K562 (cell line): ENCODE measurements at regions not wholly inside any gene's neighbourhood (a gene's known extent, or its start where the extent isn't known, plus 50 kb on each side); places are given as distances from the start of the nearest gene placed in this dataset.

Experiments
- ARID1B ChIP-seq: fragments of 450-650 bp; IDR thresholded peaks from 2 replicates; pipeline ENCODE4 v1.6.1; 2016; ENCODE audit warnings: antibody characterized with exemption, mild to moderate bottlenecking, inconsistent platforms
- DPF2 ChIP-seq: fragments of 450-650 bp; IDR thresholded peaks from 2 replicates; pipeline ENCODE4 v1.6.1; 2016
- HMG20A ChIP-seq: fragments of 450-650 bp; formaldehyde crosslinking; conservative IDR thresholded peaks from 2 replicates; pipeline ENCODE4 v1.4.0; 2020; ENCODE audit warnings: mild to moderate bottlenecking, mixed read lengths
- MCM7 ChIP-seq, 2 experiments: fragments of 450-650 bp; IDR thresholded peaks; 2 replicates each; pipeline ENCODE4 v1.6.1; 2016 to 2018
- MEIS2 ChIP-seq: fragments of 450-650 bp; IDR thresholded peaks from 2 replicates; pipeline ENCODE4 v1.6.1; 2014; ENCODE audit warnings: mild to moderate bottlenecking; ENCODE audit not compliant: partially characterized antibody
- MTA3 ChIP-seq: fragments of 450-650 bp; formaldehyde crosslinking; IDR thresholded peaks from 2 replicates; pipeline ENCODE4 v1.6.1; 2017; ENCODE audit warnings: mild to moderate bottlenecking, borderline replicate concordance
- NR2C2 ChIP-seq, 2 experiments: fragments of 200-800 bp in 1 of 2; sonication (Bioruptor generic) in 1 of 2; sonication (generic) in 1 of 2; formaldehyde crosslinking in 1 of 2; IDR thresholded peaks; 2 replicates each; pipeline versions ENCODE4 v1.6.1 to v1.8.0; 2016 to 2022; ENCODE audit warnings: mild to moderate bottlenecking in 1 of 2, missing compliant biosample characterization in 1 of 2, missing genetic modification characterization in 1 of 2, missing genetic modification reagents in 1 of 2
- POLR2A ChIP-seq: fragments of 450-650 bp; conservative IDR thresholded peaks from 2 replicates; pipeline ENCODE4 v1.6.1; 2016
- PRMT5 ChIP-seq: sonication (generic); formaldehyde crosslinking; IDR thresholded peaks from 2 replicates; pipeline ENCODE4 v1.5.0; 2020; ENCODE audit warnings: missing genetic modification reagents
- PTRF ChIP-seq: fragments of 450-650 bp; IDR thresholded peaks from 2 replicates; pipeline ENCODE4 v1.6.1; 2016; ENCODE audit warnings: mild to moderate bottlenecking, missing genetic modification characterization, missing compliant biosample characterization
- RFX5 ChIP-seq: IDR thresholded peaks from 2 replicates; pipeline ENCODE4 v1.6.1; 2011; ENCODE audit warnings: low read depth, mild to moderate bottlenecking, improper control_type of control experiment, low read length
- SIX5 ChIP-seq, 2 experiments: IDR thresholded peaks; 2 replicates each; pipeline ENCODE4 v1.6.1; 2011; ENCODE audit warnings: low read length in 2 of 2, borderline replicate concordance in 1 of 2, low read depth in 1 of 2, mild to moderate bottlenecking in 1 of 2, moderate library complexity in 1 of 2; ENCODE audit not compliant: insufficient read depth in 1 of 2
- SOX6 ChIP-seq: fragments of 450-650 bp; IDR thresholded peaks from 2 replicates; pipeline ENCODE4 v1.6.1; 2014; ENCODE audit warnings: mild to moderate bottlenecking
- STAG1 ChIP-seq: sonication (generic); formaldehyde crosslinking; IDR thresholded peaks from 2 replicates; pipeline ENCODE4 v1.5.0; 2020; ENCODE audit warnings: missing genetic modification reagents, borderline replicate concordance
- TOE1 ChIP-seq, 2 experiments: fragments of 450-650 bp in 1 of 2; sonication (generic) in 1 of 2; formaldehyde crosslinking in 1 of 2; IDR thresholded peaks; 2 replicates each; pipeline versions ENCODE4 v1.7.1 to v1.8.0; 2016 to 2022; ENCODE audit warnings: borderline replicate concordance in 2 of 2, mild to moderate bottlenecking in 2 of 2, antibody characterized with exemption in 1 of 2, inconsistent platforms in 1 of 2, low read depth in 1 of 2, missing genetic modification reagents in 1 of 2, moderate library complexity in 1 of 2
- TRIM24 ChIP-seq, 2 experiments: fragments of 450-650 bp; IDR thresholded peaks; 2 replicates each; pipeline ENCODE4 v1.6.1; 2016
- WHSC1 ChIP-seq: IDR thresholded peaks from one replicate; pipeline ENCODE4 v1.6.1; 2012; ENCODE audit warnings: low read length, control low read depth, inconsistent platforms
- XRCC3 ChIP-seq: fragments of 450-650 bp; IDR thresholded peaks from 2 replicates; pipeline ENCODE4 v1.6.1; 2017; ENCODE audit warnings: mild to moderate bottlenecking, moderate library complexity
- ZBTB1 ChIP-seq: sonication (generic); formaldehyde crosslinking; IDR thresholded peaks from 2 replicates; pipeline ENCODE4 v1.8.1; 2023; ENCODE audit warnings: missing genetic modification reagents, low read depth, mild to moderate bottlenecking, borderline replicate concordance
- ZEB2 ChIP-seq: fragments of 450-650 bp; IDR thresholded peaks from 2 replicates; pipeline ENCODE4 v1.6.1; 2016
- ZFP1 ChIP-seq: fragments of 450-650 bp; formaldehyde crosslinking; IDR thresholded peaks from 2 replicates; pipeline ENCODE4 v1.4.0; 2020; ENCODE audit warnings: mild to moderate bottlenecking, mixed read lengths
- ZFX ChIP-seq: sonication (generic); formaldehyde crosslinking; IDR thresholded peaks from 2 replicates; pipeline ENCODE4 v1.8.0; 2022; ENCODE audit warnings: mild to moderate bottlenecking, missing genetic modification reagents, moderate library complexity
- TF ChIP-seq, protein P1 (sequence below), 2 experiments: fragments of 450-650 bp; conservative IDR thresholded peaks; 2 replicates each; pipeline ENCODE4 v1.6.1; 2017; ENCODE audit warnings: mild to moderate bottlenecking in 2 of 2, moderate library complexity in 2 of 2
- TF ChIP-seq, protein P2 (sequence below): sonication (generic); formaldehyde crosslinking; IDR thresholded peaks from 2 replicates; pipeline ENCODE4 v1.9.0; 2022; ENCODE audit warnings: mild to moderate bottlenecking, missing genetic modification reagents
- TF ChIP-seq, protein P3 (sequence below): fragments of 450-650 bp; IDR thresholded peaks from 2 replicates; pipeline ENCODE4 v1.6.1; 2014; ENCODE audit warnings: low read depth, mild to moderate bottlenecking, moderate library complexity, borderline replicate concordance
- TF ChIP-seq, protein P4 (sequence below): IDR thresholded peaks from 2 replicates; pipeline ENCODE4 v1.6.1; 2014; ENCODE audit warnings: antibody characterized with exemption

DNA sequence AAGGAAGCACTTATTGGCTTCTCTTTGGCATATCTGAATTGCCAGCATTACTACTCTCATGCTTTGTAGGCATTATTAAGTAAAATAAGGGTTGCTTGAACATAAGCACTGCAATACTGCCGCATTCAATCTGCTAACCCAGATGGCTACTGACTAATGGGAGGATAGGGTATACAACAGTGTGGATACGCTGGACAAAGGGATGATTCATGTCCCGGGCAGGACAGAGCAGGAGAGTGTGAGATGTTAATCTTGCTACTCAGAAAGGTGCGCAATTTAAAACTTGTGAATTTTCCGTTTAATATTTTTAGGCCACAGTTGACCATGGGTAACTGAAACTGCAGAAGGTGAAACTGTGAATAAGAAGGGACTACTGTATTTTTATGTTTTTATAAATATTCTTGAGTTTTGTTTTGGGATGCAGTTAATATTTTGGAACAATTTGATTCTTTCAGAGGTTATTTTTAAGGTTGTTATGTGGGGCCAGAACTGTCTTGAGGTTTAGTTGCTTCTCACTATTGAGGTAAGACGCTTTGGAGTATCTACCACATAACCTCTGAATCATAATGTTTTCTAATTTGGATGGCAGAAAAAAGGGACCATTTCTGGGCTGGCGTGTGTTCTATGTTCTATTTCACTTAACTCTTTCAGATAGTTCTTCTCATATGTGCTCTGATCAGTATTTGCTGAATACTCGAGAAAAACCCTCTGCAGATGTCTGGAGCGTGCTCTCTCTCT lies 75.7 kb upstream of the SYPL1 start (continued):
- TF ChIP-seq, protein P1, sequence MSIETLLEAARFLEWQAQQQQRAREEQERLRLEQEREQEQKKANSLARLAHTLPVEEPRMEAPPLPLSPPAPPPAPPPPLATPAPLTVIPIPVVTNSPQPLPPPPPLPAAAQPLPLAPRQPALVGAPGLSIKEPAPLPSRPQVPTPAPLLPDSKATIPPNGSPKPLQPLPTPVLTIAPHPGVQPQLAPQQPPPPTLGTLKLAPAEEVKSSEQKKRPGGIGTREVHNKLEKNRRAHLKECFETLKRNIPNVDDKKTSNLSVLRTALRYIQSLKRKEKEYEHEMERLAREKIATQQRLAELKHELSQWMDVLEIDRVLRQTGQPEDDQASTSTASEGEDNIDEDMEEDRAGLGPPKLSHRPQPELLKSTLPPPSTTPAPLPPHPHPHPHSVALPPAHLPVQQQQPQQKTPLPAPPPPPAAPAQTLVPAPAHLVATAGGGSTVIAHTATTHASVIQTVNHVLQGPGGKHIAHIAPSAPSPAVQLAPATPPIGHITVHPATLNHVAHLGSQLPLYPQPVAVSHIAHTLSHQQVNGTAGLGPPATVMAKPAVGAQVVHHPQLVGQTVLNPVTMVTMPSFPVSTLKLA (conservative IDR thresholded peaks at IDR 0.05): no peak
- peak; percentile 48; the same call in 1 of the 2 replicates for TF ChIP-seq ARID1B
- 0 out of 4 replicates have a peak, but pooled peaks of 1 of the 2 experiments have one; percentile 16 for TF ChIP-seq TRIM24 (IDR thresholded peaks at IDR 0.05)
- no peak for TF ChIP-seq NR2C2 (CRISPR knock-in tag; IDR thresholded peaks at IDR 0.05)
- TF ChIP-seq NR2C2 (tag; IDR thresholded peaks at IDR 0.05): no peak
- TF ChIP-seq ZFP1 (CRISPR knock-in tag): no peak
- no peak for TF ChIP-seq ZFX (CRISPR knock-in tag)
- no peak for TF ChIP-seq WHSC1
- TF ChIP-seq, protein P2, sequence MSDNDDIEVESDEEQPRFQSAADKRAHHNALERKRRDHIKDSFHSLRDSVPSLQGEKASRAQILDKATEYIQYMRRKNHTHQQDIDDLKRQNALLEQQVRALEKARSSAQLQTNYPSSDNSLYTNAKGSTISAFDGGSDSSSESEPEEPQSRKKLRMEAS (CRISPR knock-in tag): no peak
- TF ChIP-seq, protein P3, sequence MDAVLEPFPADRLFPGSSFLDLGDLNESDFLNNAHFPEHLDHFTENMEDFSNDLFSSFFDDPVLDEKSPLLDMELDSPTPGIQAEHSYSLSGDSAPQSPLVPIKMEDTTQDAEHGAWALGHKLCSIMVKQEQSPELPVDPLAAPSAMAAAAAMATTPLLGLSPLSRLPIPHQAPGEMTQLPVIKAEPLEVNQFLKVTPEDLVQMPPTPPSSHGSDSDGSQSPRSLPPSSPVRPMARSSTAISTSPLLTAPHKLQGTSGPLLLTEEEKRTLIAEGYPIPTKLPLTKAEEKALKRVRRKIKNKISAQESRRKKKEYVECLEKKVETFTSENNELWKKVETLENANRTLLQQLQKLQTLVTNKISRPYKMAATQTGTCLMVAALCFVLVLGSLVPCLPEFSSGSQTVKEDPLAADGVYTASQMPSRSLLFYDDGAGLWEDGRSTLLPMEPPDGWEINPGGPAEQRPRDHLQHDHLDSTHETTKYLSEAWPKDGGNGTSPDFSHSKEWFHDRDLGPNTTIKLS: no peak
- peak; percentile 33; the same call in 1 of the 2 replicates for TF ChIP-seq DPF2
- TF ChIP-seq MEIS2: peak; percentile 50
- TF ChIP-seq ZEB2: peak; percentile 37; the same call in 1 of the 2 replicates
- TF ChIP-seq MTA3: no peak
- TF ChIP-seq XRCC3: no peak
- peak; percentile 65 for TF ChIP-seq SOX6
- TF ChIP-seq MCM7 (IDR thresholded peaks at IDR 0.05): no peak
- TF ChIP-seq PTRF: no peak
- no peak for TF ChIP-seq HMG20A (CRISPR knock-in tag)
- no peak for TF ChIP-seq ZBTB1 (CRISPR knock-in tag)
- TF ChIP-seq SIX5 (IDR thresholded peaks at IDR 0.05; ENCODE audit: borderline replicate concordance in 1 of 2, insufficient read depth in 1 of 2, low read depth in 1 of 2, low read length in 2 of 2): no peak
- TF ChIP-seq POLR2A: no peak
- TF ChIP-seq, protein P4, sequence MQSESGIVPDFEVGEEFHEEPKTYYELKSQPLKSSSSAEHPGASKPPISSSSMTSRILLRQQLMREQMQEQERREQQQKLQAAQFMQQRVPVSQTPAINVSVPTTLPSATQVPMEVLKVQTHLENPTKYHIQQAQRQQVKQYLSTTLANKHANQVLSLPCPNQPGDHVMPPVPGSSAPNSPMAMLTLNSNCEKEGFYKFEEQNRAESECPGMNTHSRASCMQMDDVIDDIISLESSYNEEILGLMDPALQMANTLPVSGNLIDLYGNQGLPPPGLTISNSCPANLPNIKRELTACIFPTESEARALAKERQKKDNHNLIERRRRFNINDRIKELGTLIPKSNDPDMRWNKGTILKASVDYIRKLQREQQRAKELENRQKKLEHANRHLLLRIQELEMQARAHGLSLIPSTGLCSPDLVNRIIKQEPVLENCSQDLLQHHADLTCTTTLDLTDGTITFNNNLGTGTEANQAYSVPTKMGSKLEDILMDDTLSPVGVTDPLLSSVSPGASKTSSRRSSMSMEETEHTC: no peak
- no peak for TF ChIP-seq TOE1 (IDR thresholded peaks at IDR 0.05; ENCODE audit: borderline replicate concordance)
- TF ChIP-seq TOE1 (CRISPR knock-in tag; IDR thresholded peaks at IDR 0.05; ENCODE audit: borderline replicate concordance, low read depth): no peak
- no peak for TF ChIP-seq PRMT5 (CRISPR knock-in tag)
- TF ChIP-seq STAG1: no peak
- TF ChIP-seq RFX5: no peak
